Right lung (tissue), 2 donors: ENCODE measurements at regions not wholly inside any gene's neighbourhood (a gene's known extent, or its start where the extent isn't known, plus 50 kb on each side); places are given as distances from the start of the nearest gene placed in this dataset.

ENCODE experiments used
- DNase-seq, 2 donors: peaks; one replicate each; pipeline ENCODE4 v3.0.0-alpha.2; 2013

DNA sequence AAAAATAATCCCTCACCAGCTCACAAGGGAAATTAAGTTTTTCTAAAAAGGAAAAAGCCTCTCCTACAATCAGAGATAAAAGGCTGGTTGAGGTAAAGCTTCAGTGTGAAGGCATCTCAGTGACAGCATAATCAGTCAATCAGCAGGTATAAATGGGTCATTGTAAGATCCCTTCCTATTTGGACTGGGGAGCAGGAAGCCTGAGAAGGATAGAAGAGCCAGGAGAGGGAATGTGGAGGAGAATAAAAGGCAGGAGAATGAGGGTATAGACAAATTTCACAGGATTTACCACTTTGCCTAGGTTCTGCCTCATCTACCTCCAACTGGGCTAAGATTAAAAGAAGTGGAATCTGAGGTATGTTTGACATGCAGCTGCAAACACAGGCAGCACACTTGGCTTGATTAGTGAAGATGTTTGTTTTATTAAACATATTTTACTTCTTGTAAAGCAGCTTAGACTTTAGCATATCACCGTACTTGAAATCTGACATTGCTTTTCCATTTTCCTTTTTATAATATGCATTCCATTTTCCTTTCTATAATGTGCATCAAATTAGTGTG, 479.1 kb upstream of the USP15 start:
- no peak for DNase-seq

DNA sequence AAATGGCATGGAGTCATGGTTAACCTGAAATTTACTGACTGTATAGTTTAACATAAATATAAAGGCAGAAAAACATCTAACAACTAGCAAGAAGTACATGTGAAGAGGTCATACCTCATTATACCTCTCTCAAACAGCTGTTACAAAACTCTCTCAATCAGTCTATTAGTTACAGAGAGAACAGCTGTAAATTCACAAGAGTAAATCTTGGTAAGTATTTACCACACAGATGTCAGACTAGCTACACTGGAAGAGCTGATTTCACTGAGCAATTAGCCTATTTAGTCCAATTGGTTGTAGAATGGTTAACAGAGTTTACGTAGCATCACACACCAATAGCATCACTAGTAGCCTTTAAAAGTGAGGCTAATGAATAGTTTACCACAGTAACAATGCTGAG, 463.4 kb upstream of the USP15 start:
- DNase-seq, result no peak

DNA sequence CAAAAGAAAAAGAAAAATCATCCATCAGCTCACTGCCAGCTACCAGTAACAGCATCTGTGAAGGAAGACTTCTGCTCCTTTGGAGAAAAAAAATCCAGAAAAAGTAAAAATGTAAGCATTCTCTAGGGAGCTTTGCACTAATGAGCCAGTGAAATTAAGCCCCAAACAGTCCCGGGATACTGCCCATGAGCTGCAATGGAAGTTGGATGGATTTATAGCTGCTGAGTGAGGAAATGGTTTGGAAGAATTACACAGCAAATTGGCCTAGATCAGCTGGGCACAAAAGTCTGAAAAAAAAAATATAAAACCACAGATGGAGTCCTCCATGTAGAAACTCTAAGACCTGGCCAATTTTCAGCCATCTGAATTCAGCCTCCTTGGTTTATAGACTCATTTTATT, 462.9 kb upstream of the USP15 start:
- DNase-seq, result no peak

DNA sequence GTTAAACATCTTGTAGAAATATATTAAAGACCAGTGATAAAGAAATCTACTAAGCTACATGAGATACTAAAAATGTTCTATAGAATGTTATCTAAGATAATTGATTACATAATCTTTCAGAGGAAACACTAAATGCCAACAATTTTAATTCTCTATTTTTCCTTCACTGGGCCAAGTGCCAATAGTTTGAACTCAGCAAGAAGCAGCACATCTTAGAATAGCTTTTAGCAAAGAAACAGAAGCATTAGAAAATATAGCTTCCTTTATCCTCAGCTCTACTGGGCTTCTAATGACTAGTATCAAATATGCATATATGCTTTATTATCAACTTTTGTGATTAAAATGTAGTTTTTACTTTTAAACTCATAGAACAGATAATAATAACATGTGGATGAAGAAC, 461.4 kb upstream of the USP15 start:
- no peak for DNase-seq

DNA sequence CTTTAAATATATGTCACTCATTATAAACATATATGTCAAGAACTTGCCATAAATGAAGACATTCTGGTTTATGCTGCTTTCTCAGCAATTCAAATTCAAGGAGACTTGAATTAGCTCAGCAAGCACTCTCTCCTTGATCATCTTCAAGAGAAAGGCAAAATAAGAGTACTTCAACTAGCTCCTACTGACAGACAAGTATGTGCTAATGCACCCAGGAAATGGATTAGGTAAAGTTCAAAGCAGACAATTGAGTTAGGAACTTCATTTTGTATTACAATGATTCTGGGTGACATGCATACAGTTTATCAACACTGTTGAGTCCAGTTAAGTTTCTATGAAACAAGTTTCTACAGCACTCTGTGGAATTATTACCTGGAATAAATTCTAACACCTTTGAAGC, 455.9 kb upstream of the USP15 start:
- DNase-seq, result no peak

DNA sequence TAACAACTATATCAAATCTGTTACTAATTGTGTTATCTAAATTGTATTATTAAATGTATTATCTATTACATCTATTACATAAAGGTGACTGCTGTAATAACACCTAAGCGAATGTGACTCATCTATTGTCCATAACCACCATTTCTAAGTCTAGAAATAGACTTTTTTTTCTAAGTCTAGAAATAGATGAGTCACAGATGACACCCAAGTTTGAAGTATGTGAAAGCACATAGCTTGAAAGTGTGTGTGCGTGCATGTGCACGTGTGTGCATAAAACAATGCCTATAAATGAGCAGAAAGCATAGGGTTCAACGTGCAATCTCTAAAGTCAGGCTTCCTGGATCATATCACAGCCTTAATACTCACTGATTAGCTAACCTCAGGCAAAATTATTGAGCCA, 451.3 kb upstream of the USP15 start:
- DNase-seq, result no peak

DNA sequence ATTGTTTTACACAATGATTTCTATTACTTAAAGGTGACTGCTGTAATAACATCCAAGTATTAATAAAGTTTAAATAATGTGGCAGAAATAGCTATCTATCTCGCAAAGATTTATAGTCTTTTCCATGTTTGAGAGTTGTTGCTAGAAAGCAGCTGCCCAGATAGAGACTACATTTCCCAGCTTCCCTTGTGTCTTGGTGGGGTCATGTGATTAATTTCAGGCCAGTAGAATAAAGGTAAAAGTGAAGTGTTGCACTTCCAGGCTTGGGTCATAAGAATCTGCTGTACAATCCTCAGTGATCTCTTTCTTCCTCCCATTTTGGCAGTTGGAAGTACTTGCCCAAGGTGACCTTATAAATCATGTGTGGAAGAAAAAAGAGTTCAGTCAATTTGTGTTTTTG, 449.7 kb upstream of the USP15 start:
- DNase-seq, result no peak

DNA sequence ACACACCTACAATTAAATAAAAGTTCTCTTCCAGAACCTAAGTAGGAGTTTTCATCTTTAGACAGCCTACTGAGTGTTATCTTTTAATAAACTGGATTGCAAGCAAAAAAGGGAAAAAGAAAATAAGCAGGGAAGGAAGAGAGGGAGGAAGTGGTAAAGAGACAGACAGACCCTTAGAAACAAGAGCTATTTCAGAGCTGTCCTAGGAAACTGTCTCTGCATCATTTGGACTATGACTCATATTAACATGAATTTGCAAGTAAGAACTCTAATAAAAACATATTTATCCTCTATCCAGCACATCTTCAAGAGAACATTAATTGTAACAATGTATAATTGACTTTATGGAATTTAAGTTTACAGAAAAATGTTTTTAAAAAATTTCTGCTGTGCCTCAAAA, 438.8 kb upstream of the USP15 start:
- DNase-seq, result no peak

DNA sequence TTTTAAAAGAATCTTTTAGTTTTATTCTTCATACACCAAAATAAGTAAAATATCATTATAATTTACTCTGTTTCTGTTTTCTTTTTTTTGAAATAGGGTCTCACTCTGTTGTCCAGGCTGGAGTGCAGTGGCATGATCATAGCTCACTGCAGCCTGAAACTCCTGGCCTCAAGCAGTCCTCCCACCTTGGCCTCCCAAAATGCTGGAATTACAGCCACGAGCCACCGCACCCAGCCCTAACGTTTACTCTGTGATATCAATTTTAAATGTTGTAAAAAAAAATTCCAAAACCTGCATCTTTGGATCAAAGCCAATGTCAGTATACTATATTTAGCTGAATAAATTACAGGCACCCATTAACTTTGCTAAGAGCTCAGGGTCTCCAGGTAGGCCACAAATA, 437.1 kb upstream of the USP15 start:
- DNase-seq, result no peak

DNA sequence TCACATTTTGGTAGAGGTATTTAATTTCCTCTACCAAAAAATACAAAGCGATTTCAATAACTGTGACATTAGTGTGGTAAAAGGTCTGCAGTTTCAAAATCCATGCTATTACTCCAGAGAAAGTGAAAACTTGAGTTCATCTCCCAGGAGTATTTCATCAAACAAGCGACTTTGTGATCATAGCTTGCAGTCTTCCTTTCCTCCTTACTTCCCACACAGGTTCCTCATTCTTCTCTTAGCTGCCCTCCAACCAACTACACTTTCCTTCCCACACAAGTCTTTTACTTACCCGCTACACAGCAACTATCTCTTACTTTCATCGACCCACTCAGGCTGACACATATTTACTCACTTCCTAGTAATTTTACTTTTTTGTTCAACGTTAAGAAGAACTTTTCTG, 413.4 kb upstream of the USP15 start:
- DNase-seq, result no peak

DNA sequence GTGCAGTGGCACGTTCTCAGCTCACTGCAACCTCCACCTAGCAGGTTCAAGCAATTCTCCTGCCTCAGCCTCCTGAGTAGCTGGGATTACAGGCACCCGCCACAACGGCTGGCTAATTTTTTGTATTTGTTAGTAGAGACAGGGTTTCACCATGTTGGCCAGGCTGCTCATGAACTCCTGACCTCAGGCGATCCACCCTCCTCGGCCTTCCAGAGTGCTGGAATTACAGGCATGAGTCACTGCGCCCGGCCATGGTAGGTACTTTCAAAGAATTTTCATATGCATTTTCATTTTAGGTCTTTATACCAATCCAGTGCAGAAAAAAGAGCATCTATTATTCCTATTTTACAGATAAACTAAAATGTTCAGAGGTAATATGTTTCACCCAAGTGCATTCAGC, 411.3 kb upstream of the USP15 start:
- DNase-seq, result no peak

DNA sequence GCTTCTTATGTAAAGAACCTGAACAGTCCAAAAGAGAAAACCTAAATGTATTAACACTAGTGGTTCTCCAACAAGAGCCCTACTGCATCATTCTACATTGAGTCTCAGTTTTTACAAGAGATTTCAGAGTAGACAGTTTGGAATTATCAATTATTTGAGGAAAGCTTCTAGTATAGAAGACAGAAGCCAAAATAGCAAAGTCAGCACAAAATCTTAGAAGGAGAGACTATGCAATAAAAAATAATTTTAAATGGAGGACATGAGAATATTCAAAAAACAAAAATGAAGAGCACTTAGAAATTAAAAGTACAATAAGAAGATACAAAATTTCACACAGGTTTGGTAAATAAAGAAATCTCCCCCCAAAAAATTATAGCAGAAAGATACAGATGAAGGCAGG, 406.3 kb upstream of the USP15 start:
- no peak for DNase-seq

DNA sequence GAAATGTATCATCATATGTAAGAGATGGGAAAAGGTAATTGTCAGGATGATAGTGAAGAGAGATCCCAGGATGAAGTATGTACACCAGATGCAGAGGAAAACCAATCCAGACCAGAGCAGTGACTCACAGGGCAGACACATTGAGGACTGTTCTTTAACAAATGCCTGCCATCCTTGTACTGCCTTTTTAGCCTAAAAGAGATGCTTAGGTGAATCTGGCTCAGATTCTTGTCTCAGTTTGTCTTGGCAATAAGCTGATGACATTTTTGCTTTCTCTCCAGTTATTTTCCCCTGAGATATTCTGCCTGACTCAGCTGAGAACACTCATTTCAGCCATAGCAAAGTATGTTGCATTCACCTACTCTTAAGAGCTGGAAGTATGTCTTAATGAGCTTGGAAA, 405.3 kb upstream of the USP15 start:
- DNase-seq, result no peak

DNA sequence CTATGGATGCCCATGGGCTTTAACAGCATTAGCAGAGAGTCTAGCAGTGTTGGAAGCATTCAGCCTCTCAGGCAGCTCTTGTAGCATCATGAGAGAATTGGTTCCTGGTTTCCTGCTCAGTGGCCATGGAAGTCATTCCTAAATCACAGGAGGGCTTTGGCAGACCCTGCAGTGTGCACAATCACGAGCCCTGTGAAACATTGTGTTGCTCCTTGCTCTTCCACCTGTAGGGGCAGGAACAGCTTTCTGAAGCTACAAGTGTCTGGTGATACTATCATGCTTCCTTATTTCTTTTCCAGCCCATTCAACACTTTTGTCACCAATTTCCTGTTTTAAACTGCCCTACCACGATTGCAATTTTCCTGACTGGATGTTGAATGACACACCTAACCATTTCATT, 402.2 kb upstream of the USP15 start:
- DNase-seq, result no peak

DNA sequence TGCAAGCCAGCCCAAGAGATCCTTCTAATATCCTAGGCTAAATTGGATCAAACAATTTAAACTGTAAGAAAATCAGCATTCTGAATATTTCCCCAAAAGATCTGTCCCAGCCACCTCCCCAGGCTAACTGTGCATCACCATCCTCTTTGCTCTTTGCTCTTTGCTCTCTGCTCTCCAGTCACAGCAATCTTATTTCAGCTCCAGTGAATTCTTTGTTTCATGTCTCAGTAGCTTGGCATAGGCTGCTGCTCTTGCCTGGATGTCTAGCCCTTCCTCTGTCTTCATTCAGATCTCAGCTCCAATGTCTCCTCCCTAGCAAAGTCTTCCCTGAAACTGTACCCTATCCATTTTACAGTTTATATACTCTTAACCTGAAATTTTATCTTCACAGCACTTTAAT, 399.8 kb upstream of the USP15 start:
- no peak for DNase-seq

DNA sequence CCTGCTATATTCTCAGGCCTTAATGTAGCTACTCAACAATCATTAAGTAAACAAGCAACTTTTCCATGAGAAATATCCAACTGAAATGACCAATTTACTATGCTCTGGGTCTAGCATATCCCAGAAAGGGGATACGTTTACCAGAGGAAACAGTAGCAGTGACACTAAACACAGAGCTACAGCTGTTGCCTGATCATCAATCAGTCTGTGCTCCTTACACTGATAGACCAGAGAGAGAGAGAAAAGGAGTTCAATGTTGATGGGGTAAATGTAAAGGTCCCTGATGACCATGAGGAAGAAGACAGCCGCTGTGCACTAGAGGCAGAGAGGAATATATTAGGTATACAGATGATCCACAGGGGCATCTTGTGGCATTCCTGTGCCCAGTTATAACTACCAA, 397.2 kb upstream of the USP15 start:
- no peak for DNase-seq

DNA sequence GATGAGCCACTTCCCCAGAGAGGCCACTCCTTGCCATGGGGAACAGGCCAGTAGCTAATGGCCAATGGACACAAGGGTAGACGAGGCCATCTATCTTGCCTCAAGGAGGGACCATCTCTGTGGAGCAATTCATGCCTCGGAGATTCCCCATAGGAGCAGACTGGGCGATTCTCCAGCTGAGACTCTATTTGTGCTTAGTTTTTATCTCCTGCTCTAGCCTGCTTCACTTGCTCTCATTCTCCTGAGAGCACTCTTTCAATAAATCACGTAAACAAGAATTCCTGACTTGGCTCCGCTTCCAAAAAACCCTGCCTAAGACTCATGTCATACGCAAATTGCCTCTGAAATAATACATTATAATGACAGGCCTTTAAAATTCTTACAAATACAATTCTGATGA, 396.4 kb upstream of the USP15 start:
- DNase-seq, result no peak

DNA sequence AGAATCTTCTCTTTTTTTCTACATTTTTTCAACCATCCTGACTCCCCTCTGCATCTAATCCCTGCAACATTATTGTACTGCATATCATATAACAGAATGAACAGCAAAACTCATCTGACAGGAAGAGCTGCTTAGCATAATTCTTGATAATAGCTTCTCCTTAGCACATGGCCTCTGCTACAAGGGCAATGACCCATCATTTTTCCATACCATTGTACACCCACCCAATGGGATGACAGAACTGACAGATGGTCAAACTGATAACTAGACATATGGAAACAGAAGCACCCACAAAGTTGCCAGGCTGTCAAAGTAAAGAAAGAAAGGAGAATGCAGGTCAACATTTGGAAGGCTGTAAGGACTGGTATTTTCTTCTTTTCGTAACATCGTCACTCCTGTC, 390.4 kb upstream of the USP15 start:
- no peak for DNase-seq

DNA sequence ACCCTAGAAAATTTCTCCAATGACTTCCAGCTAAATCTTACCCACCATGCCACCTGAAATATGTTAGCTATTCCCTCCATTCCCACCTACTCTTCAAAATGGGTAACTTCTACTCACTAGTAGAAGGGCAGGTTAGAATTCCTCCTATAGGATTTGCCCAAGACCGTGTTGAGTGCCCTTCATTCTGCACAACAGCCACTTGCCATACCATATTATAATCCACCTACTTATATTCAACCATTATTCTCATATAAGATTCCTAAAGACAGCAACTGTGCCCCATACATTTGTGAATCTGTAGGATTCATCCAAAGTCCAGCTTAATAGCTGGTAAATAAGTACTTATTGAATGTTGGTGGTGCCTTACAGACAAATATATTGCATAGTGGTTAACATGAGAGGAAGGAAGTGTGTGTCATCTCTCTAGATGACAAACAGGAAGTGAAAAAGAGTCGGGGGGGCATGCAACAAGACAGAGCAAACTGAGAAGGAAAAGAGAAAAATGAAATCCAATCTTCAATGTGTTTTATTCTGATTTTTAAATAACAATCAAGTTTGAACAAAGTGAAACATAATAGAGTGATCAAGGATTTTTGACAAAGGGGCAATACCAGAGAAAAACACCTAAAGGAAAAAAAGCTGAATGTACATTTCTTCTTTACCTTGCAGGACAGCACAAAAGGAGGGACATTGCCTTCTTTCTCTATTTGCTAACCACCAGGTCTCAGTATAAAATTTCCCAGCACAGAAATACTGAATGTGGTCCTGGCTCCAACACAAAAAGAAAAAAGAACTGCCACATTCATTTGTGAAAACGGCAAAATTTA, 389.3 kb upstream of the USP15 start:
- peak in 1 of 2 donors; percentile 1 for DNase-seq

DNA sequence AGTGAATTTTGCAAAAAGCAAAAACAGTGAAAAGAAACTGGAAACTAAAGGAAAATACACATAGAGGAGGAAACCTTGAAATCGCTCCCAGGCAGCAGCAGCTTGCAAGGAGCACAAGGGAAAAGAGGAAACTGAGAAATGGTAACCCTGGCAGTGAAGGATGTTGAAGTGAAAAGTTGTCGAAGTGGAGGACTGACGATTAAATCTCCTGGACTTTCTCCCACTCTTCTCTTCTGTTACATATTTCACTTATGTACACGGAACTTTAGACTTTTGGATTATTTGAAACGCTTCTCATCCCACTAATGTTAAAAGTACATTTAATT, 388.8 kb upstream of the USP15 start:
- no peak for DNase-seq

DNA sequence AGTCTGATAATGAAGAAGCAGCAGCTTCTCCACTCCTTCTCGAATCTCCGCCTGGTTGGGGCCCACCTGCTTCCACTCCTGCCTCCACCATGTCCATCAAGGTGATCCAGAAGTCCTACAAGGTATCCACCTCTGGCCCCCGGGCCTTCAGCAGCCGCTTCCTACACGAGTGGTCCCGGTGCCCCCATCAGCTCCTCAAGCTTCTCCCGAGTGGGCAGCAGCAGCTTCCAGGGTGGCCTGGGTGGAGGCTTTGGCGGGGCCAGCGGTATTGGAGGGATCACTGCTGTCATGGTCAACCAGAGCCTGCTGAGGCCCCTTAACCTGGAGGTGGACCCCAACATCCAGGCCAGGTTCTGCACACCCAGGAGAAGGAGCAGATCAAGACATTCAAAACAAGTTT, 381.0 kb upstream of the USP15 start:
- no peak for DNase-seq

DNA sequence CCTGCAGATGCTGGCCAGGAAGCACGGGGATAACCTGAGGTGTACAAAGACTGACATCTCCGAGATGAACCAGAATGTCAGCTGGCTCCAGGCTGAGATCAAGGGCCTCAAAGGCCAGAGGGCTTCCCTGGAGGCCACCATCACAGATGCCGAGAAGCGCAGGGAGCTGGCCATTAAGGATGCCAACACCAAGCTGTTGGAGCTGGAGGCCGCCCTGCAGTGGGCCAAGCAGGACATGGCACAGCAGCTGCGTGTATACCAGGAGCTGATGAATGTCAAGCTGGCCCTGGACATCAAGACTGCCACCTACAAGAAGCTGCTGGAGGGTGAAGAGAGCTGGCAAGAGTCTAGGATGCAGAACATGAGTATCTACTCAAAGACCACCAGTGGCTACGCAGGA, 380.0 kb upstream of the USP15 start:
- no peak for DNase-seq

DNA sequence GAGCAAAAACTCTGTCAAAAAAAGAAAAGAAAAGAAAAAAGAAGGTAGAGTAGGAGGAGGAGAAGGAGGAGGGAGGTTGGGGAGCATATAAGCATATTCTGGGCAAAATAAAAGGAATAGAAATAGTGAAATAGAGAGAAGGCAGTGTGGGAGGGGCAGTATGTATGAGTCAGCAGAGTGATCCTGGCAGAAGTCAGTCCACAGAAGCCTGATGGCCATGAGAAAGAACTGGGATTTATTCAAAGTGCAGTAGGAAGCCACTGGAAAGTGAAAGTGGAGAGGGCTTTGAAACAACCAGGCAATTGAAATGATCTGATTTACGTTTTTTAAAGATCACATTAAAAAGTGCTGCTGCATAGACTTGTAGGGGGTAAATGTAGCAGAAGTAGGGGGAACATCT, 368.6 kb upstream of the USP15 start:
- DNase-seq, result no peak

DNA sequence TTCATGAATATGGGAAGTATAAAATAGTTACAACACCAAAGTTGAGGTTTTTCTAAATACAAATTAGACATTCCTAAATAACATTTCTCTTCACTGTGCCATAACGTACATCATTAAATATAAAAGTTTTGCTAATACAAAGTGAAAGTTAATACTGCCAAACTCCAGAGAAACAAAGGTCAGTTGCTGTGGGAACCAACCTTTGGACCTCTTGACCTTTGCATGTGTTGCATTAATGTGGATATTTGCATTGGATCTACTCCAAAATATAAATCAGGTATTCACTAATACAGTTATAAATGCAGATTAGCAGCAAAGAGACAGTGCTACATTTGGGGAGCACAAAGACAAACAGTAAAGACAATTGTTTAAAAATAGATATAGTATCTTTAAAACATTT, 366.0 kb upstream of the USP15 start:
- DNase-seq, result no peak
